ENCODE measurements at regions not wholly inside any gene's neighbourhood (a gene's known extent, or its start where the extent isn't known, plus 50 kb on each side); places are given as distances from the start of the nearest gene placed in this dataset.

- TF ChIP-seq CTCF (IDR thresholded peaks at IDR 0.05) (no peak), POLR2A (IDR thresholded peaks at IDR 0.05; ENCODE audit: low read depth) (no peak)
Measured at GRCh38 chr4:115781528-115782146, 668.2 kb upstream of the NDST4 start.

Measured in esophagus muscularis mucosa (tissue), 3 donors.